Spinal cord (tissue), 9 donors: ENCODE measurements at regions not wholly inside any gene's neighbourhood (a gene's known extent, or its start where the extent isn't known, plus 50 kb on each side); places are given as distances from the start of the nearest gene placed in this dataset.

ENCODE experiments used
- DNase-seq, 6 donors: peaks; one replicate each; pipeline versions ENCODE4 v3.0.0 to v3.0.0-alpha.2; 2013 to 2015; ENCODE audit warnings: low spot score in 6 of 6, low read depth in 4 of 6
- H3K27ac ChIP-seq: one replicate; pipeline ENCODE4 v1.5.1; 2013; ENCODE audit warnings: low read depth, low read length, control low read depth
- H3K27me3 ChIP-seq: one replicate; pipeline ENCODE4 v1.6.1; 2013; ENCODE audit warnings: low read length; ENCODE audit not compliant: control insufficient read depth, insufficient read depth
- H3K36me3 ChIP-seq: one replicate; pipeline ENCODE4 v1.6.1; 2013; ENCODE audit warnings: low read length; ENCODE audit not compliant: control insufficient read depth, insufficient read depth
- H3K4me1 ChIP-seq: one replicate; pipeline ENCODE4 v1.6.1; 2013; ENCODE audit warnings: low read length; ENCODE audit not compliant: control insufficient read depth, insufficient read depth
- H3K4me3 ChIP-seq: one replicate; pipeline ENCODE4 v1.5.1; 2013; ENCODE audit warnings: low read depth, low read length, control low read depth
- H3K9me3 ChIP-seq: one replicate; pipeline ENCODE4 v1.6.1; 2013; ENCODE audit warnings: low read length; ENCODE audit not compliant: control insufficient read depth, insufficient read depth
- WGBS: methylation state at CpG from one replicate; pipeline ENCODE4 v1.1.5; 2013; ENCODE audit warnings: missing lambda C conversion rate; ENCODE audit not compliant: insufficient coverage; 5-methylcytosine and 5-hydroxymethylcytosine counted together
- donor health status: healthy.

DNA sequence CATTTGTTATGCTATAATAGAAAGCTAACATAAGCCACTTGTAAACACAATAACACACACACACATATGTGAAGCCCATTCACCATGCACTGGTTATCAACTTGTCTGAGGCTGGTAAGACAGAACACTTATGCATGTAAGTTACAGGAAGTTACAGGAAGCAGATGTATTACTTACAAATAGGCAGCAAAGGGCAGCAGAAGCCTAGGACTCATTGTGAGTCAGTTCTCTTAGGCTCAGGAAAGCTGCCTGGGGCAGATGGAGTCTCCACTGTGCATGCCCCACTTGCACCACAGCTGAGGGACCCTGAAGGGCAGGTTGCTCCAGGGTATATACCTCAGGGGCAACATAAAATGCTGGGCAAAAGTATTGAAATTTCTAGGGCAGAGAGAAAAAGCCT lies 748.8 kb upstream of the CCDC54 start:
- Histone ChIP-seq H3K27ac (no peak overlapping the region), H3K36me3 (no peaks in the 10 kb centered on the region), H3K4me1 (no peaks in the 10 kb centered on the region), H3K9me3 (no peaks in the 10 kb centered on the region), H3K27me3 (no peaks in the 10 kb centered on the region), H3K4me3 (no peak overlapping the region)
- DNase-seq: no peak

GRCh38 chr3:106629215-106629832 lies 747.9 kb upstream of the CCDC54 start:
- Histone ChIP-seq H3K36me3 (no peaks in the 10 kb centered on the region), H3K4me3 (no peak overlapping the region), H3K27me3 (no peaks in the 10 kb centered on the region), H3K4me1 (no peaks in the 10 kb centered on the region), H3K9me3 (no peaks in the 10 kb centered on the region), H3K27ac (no peak overlapping the region)
- DNase-seq: no peak
- WGBS: 33% methylated on average over 1 of the region's 2 CpGs

DNA sequence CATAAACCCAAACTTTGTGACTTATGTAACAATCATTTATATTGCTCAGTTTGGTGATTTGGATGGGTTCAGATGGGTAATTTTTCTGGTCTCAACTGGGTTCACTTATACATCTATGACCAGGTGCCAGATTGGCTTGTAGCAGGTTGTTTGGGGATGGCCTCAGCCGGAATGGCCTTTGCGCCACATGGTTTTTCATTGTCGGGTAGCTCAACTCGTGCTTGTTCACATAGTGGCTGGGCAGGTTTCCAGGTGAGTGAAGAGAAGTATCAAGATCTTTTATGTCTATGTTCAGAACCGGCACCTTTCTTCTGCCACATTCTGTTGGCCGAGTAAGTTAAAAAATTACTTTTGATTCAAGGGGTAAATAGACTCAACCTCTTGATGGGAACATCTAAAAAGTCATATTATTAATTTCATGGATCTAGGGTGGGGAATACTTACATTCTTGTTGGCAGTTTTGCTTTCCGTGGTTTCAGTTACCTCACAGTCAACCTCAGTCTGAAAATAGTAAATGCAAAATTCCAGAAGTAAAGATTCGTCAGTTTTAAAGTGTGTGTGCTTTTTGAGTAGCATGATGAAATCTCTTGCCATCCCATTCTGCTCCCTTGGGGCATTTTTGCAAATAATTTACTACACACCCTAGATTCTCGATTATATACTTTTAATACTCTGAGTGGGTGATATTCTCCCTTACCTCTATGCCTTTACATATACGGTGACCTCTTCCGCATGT lies 745.7 kb upstream of the CCDC54 start:
- H3K27me3 ChIP-seq: no peaks in the 10 kb centered on the region
- H3K36me3 ChIP-seq: no peaks in the 10 kb centered on the region
- no peak for DNase-seq
- no peak overlapping the region for H3K27ac ChIP-seq
- no peaks in the 10 kb centered on the region for H3K9me3 ChIP-seq
- no peak overlapping the region for H3K4me3 ChIP-seq
- WGBS: 87% methylated on average over 5 of the region's 11 CpGs
- H3K4me1 ChIP-seq: no peaks in the 10 kb centered on the region

GRCh38 chr3:106635271-106635670 lies 742.0 kb upstream of the CCDC54 start:
- Histone ChIP-seq H3K4me1 (no peaks in the 10 kb centered on the region), H3K27me3 (no peaks in the 10 kb centered on the region), H3K9me3 (no peaks in the 10 kb centered on the region), H3K4me3 (no peak overlapping the region), H3K36me3 (no peaks in the 10 kb centered on the region), H3K27ac (no peak overlapping the region)
- no CpG with 5 or more reads among the region's 3 CpGs for WGBS
- no peak for DNase-seq

- H3K27me3 ChIP-seq: no peaks in the 10 kb centered on the region
- WGBS: no CpG with 5 or more reads among the region's 3 CpGs
- no peak overlapping the region for H3K4me3 ChIP-seq
Measured at GRCh38 chr3:106635826-106636225, 741.4 kb upstream of the CCDC54 start.

GRCh38 chr3:106640353-106640752 lies 736.9 kb upstream of the CCDC54 start:
- H3K4me1 ChIP-seq: no peaks in the 10 kb centered on the region
- H3K9me3 ChIP-seq: peaks cover 3% of the 10 kb centered on the region
- H3K27me3 ChIP-seq: no peaks in the 10 kb centered on the region
- H3K4me3 ChIP-seq: no peak overlapping the region
- no peak overlapping the region for H3K27ac ChIP-seq
- no peak for DNase-seq
- no CpG with 5 or more reads among the region's 1 CpG for WGBS
- H3K36me3 ChIP-seq: no peaks in the 10 kb centered on the region

More at GRCh38 chr3:106635826-106636225, 741.4 kb upstream of the CCDC54 start:
- Histone ChIP-seq H3K9me3 (no peaks in the 10 kb centered on the region), H3K4me1 (no peaks in the 10 kb centered on the region), H3K27ac (no peak overlapping the region), H3K36me3 (no peaks in the 10 kb centered on the region)
- no peak for DNase-seq

DNA sequence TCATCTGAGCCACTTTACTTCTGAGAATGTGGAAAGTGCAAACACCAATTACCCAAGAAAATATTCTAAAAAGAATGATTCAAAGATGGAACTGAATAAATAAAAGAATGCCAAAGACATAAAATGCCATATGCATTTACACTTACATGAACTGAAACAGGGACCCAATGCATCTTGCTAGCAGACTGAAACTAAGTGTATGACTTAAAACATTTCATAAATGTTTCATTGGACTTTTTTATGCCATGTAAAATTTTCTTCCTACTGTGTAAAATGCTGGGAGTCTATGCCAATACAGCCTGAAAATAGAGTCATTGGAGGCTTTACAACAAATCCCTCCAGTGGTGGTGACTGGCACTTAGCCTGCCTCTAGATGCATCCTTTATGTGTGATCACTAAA lies 735.1 kb upstream of the CCDC54 start:
- no peaks in the 10 kb centered on the region for H3K36me3 ChIP-seq
- H3K4me1 ChIP-seq: no peaks in the 10 kb centered on the region
- no peak overlapping the region for H3K27ac ChIP-seq
- no peaks in the 10 kb centered on the region for H3K27me3 ChIP-seq
- peak in 1 of 6 donors; percentile 70 for DNase-seq
- peaks cover 3% of the 10 kb centered on the region for H3K9me3 ChIP-seq
- no peak overlapping the region for H3K4me3 ChIP-seq

DNA sequence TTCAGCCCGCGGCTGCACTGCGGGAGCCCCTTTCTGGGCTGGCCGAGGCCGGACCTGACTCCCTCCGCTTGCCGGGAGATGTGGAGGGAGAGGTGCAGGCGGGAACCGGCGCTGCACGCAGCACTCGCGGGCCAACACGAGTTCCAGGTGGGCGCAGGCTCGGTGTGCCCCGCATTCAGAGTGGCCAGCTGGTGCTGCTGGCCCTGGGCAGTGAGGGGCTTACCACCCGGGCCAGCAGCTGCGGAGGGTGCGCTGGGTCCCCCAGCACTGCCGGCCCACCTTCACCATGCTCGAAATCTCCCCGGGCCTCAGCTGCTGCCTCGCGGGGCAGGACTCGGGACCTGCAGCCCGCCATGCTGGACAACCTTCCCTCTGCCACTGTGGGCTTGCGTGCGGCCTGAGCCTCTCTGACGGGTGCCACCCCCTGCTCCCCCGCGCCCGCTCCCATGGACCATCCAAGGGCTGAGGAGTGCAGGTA lies 733.5 kb upstream of the CCDC54 start:
- H3K27me3 ChIP-seq: no peaks in the 10 kb centered on the region
- no peaks in the 10 kb centered on the region for H3K36me3 ChIP-seq
- WGBS: 95% methylated on average over 33 of the region's 33 CpGs
- no peak overlapping the region for H3K27ac ChIP-seq
- no peak for DNase-seq
- H3K4me3 ChIP-seq: no peak overlapping the region
- H3K4me1 ChIP-seq: no peaks in the 10 kb centered on the region
- peaks cover 3% of the 10 kb centered on the region for H3K9me3 ChIP-seq

DNA sequence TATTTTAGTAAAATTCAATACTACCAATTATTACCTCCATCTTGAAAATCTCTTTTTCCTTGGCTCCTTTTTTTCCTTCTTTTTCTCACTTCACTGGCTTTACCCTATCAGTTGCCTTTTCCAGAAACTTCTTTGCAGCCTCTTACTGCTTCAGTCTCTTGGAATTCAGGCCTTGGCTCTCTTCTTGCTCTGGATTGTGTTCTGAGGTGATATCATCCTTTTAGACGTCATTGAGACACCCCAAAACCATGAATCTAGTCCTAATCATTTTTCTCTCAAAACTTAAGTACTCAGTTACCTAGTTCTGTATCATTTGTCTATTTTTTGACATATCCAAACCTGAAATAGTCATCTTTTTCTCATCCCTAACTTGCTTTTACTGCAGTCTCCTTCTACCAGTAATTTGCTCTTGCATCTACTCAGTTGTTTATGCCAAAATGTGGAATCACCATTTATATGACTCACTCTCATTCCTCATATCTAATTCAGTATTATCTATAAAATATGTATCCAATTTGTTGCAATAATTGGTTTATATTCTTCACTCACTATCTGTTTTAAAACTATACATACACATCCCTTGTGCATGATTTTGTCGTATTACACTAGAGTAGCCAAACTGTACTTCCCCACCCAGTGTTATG lies 703.2 kb upstream of the CCDC54 start:
- no peaks in the 10 kb centered on the region for H3K27me3 ChIP-seq

DNA sequence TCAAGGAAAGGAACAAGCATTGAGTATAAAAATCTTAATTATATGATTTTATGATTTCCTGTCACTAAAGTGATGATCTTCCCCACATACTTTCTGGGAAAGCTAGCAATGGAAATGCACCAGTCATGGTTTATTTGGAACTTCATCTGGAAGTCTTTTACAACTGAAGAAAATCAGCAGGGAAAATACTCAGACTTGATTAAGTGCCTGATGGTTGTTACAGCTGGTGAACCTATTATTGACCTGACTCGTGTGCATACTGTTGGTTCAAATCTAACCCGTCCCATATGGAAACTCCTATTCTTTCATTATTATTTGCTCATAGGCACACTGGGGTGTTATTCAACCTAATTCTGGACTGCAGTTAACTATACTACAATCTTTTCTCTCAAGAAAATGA lies 701.8 kb upstream of the CCDC54 start:
- H3K4me3 ChIP-seq: no peak overlapping the region
- H3K27me3 ChIP-seq: no peaks in the 10 kb centered on the region
- WGBS: no CpG with 5 or more reads among the region's 2 CpGs
- no peaks in the 10 kb centered on the region for H3K36me3 ChIP-seq
- H3K4me1 ChIP-seq: no peaks in the 10 kb centered on the region
- H3K27ac ChIP-seq: no peak overlapping the region
- H3K9me3 ChIP-seq: no peaks in the 10 kb centered on the region
- no peak for DNase-seq

More for the DNA sequence above, 703.2 kb upstream of the CCDC54 start:
- no peaks in the 10 kb centered on the region for H3K36me3 ChIP-seq
- no peak for DNase-seq
- H3K4me1 ChIP-seq: no peaks in the 10 kb centered on the region
- H3K27ac ChIP-seq: no peak overlapping the region
- 83% methylated on average over 1 of the region's 2 CpGs for WGBS
- H3K9me3 ChIP-seq: no peaks in the 10 kb centered on the region
- no peak overlapping the region for H3K4me3 ChIP-seq
